Mucosa of stomach (tissue), 1 donor: ENCODE measurements at regions not wholly inside any gene's neighbourhood (a gene's known extent, or its start where the extent isn't known, plus 50 kb on each side); places are given as distances from the start of the nearest gene placed in this dataset.
"Not testable (repeated sequence)": the region's sequence is repeated elsewhere in the genome, so short reads cannot be mapped to it uniquely, and the experiment has no call there.

Source experiments
- H3K27me3 ChIP-seq: one replicate; pipeline ENCODE4 v1.7.0; 2013; ENCODE audit warnings: mild to moderate bottlenecking, low read length; ENCODE audit not compliant: control insufficient read depth, insufficient read depth
- H3K36me3 ChIP-seq: one replicate; pipeline ENCODE4 v1.7.0; 2013; ENCODE audit warnings: low read length; ENCODE audit not compliant: control insufficient read depth, insufficient read depth
- H3K4me1 ChIP-seq: one replicate; pipeline ENCODE4 v1.7.0; 2013; ENCODE audit warnings: mild to moderate bottlenecking, low read length; ENCODE audit not compliant: control insufficient read depth, insufficient read depth
- H3K4me3 ChIP-seq: one replicate; pipeline ENCODE4 v1.7.0; 2013; ENCODE audit warnings: low read length
- H3K9ac ChIP-seq: one replicate; pipeline ENCODE4 v1.7.0; 2013; ENCODE audit warnings: mild to moderate bottlenecking, low read length, moderate library complexity
- H3K9me3 ChIP-seq: one replicate; pipeline ENCODE4 v1.7.0; 2013; ENCODE audit warnings: mild to moderate bottlenecking, low read length, moderate library complexity; ENCODE audit not compliant: control insufficient read depth
- donor health status: Pancreatic carcinoma.

DNA sequence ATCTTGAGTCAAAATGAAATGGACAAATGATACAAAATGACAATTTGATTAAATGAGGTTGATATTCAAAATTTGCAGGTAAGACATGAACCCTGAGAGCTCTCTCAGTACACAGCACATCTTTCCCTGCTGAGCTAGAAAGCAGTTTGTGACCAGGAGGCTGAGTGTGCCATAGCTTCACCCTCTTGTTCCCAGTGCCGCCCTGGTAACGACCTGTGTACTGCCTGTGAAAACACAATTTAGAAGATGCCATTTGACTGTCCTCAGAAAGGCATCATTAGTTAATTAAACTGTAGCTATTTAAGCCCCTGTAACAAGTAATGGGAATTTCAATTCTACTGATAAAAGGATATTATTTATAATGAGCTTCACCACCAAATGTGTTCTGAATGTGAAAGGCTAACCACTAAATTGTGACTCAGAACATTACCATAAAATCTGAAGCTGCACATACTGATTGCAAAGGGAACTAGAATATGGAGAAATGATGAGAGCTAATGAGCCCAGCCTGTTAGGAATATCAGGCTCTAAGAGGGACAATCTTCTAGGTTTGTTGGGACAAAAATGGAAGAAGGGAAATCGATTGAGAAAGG, 212.9 kb upstream of the ARPP21 start:
- no peaks in the 10 kb centered on the region for H3K4me1 ChIP-seq
- H3K36me3 ChIP-seq = no peaks in the 10 kb centered on the region
- no peaks in the 10 kb centered on the region for H3K9me3 ChIP-seq
- H3K9ac ChIP-seq = no peak overlapping the region
- H3K27me3 ChIP-seq = no peaks in the 10 kb centered on the region
- no peak overlapping the region for H3K4me3 ChIP-seq

DNA sequence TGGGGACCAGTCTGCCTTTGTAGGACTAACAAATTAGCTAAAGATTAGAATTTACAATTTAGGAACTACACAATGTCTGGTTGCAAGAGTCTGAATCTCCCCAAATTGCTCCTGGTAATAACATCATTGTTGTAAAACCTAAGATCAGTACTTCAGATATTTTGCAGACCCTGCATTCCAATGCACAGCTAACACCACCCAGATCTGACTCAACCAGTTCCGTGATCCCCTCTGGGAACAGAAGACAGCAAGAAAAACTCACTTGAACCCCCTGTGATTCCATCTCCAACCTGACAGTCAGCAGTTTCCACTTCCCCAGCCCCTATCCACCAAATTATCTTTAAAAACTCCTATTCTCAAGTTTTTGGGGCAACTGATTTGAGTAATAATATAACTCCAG, 201.9 kb upstream of the ARPP21 start:
- Histone ChIP-seq H3K27me3 (no peaks in the 10 kb centered on the region), H3K4me3 (no peak overlapping the region), H3K36me3 (no peaks in the 10 kb centered on the region), H3K4me1 (no peaks in the 10 kb centered on the region), H3K9me3 (no peaks in the 10 kb centered on the region), H3K9ac (no peak overlapping the region)

DNA sequence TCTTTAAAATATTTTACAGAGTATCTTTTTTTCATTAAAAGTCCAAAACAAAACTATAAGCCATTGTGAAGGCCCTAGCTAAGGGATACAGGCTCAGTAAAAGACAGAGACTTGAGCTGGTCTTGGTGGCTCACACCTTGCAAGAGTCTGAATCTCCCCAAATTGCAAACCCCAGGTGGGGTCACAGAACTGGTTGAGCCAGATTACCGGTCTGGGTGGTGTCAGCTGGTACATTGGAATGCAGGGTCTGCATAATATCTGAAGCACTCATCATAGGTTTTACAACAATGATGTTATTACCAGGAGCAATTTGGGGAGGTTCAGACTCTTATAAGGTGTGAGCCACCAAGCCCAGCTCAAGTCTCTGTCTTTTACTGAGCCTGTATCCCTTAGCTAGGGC, 201.2 kb upstream of the ARPP21 start:
- no peaks in the 10 kb centered on the region for H3K4me1 ChIP-seq
- H3K27me3 ChIP-seq = no peaks in the 10 kb centered on the region
- no peak overlapping the region for H3K4me3 ChIP-seq
- no peak overlapping the region for H3K9ac ChIP-seq
- H3K9me3 ChIP-seq = no peaks in the 10 kb centered on the region
- H3K36me3 ChIP-seq = no peaks in the 10 kb centered on the region

DNA sequence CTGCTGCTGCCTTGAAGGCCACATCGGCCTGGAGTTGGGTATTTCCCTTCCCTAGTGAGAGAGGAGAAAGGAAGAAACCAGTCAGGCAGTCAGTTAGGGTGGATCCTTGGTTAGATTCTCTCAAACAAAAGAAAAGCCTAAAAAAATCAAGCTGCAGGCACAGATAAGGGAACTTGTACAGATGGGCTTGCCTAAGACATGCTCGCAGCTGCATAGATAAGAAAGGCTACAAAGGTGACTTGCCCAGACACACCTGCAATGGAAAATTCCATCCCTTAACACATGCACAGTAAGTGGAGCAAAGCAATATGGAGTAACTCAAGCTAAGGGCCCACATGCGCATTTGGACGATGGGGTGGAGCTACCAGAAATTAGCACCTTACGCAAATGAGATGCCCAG, 199.7 kb upstream of the ARPP21 start:
- no peaks in the 10 kb centered on the region for H3K36me3 ChIP-seq
- no peak overlapping the region for H3K9ac ChIP-seq
- H3K4me1 ChIP-seq = no peaks in the 10 kb centered on the region
- no peaks in the 10 kb centered on the region for H3K27me3 ChIP-seq
- no peak overlapping the region for H3K4me3 ChIP-seq
- H3K9me3 ChIP-seq = no peaks in the 10 kb centered on the region

DNA sequence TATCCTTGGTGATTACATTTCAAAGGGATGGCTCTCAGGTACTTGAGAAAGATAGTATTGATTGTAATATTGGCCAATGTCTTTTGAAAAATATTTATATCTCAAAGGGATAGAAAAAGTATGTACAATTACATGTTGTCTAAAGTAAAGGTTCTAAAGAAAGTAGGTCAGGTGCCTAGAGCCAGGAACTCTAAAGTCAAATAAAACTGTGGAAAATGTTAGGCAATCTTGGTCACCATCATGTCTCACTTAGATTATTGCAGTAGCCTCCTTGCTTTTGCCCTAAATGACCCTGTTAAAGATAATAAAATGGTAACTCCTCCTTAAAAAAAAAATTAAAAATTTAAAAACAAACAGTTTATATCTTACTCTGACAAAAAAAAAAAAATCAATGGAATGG, 198.5 kb upstream of the ARPP21 start:
- H3K9me3 ChIP-seq = no peaks in the 10 kb centered on the region
- H3K27me3 ChIP-seq = no peaks in the 10 kb centered on the region
- H3K36me3 ChIP-seq = no peaks in the 10 kb centered on the region
- H3K4me3 ChIP-seq = no peak overlapping the region
- no peak overlapping the region for H3K9ac ChIP-seq
- H3K4me1 ChIP-seq = no peaks in the 10 kb centered on the region

DNA sequence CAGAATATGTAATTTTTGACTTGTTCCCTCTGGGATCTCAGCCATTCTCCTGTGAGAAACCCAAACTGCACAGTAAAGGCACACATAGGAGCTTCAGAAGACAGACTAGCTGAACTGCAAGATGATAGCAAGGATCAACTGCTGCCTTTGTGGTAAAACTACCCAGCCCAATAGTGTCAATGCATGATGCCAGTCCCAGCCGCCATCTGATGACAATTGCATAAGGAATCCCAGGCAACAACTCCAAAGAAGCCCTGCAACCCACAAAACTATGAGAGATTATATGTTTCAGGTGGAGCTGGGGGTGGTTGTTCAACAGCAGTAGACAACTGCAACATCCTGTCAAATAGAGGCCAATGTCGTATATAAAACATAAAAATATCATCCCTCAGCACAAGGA, 192.4 kb upstream of the ARPP21 start:
- no peaks in the 10 kb centered on the region for H3K4me1 ChIP-seq
- no peaks in the 10 kb centered on the region for H3K27me3 ChIP-seq
- H3K36me3 ChIP-seq = no peaks in the 10 kb centered on the region
- no peaks in the 10 kb centered on the region for H3K9me3 ChIP-seq
- no peak overlapping the region for H3K4me3 ChIP-seq
- no peak overlapping the region for H3K9ac ChIP-seq

DNA sequence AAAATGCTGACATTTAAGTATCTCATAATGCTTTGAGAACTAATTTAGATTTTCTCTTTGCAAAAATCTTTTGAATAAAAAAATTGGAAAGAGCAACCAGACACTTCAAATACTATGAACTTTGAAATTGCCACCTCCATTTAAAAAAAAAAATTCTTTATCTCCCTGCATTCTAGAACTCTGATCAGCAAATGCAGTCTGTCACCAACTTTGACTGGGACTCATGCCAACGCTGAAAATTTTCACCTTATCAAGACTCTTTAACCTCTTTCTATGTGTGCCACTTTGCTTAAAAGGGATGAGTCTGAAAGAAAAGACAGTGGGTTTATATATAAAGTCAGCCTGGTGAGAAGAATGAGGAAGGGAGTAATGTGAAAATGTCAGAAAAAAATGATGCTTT, 191.2 kb upstream of the ARPP21 start:
- no peak overlapping the region for H3K9ac ChIP-seq
- H3K36me3 ChIP-seq = no peaks in the 10 kb centered on the region
- H3K4me1 ChIP-seq = no peaks in the 10 kb centered on the region
- no peak overlapping the region for H3K4me3 ChIP-seq
- H3K27me3 ChIP-seq = no peaks in the 10 kb centered on the region
- no peaks in the 10 kb centered on the region for H3K9me3 ChIP-seq

GRCh38 chr3:35448681-35449080, 190.6 kb upstream of the ARPP21 start:
- Histone ChIP-seq H3K4me3 (no peak overlapping the region), H3K9me3 (no peaks in the 10 kb centered on the region), H3K36me3 (no peaks in the 10 kb centered on the region), H3K27me3 (no peaks in the 10 kb centered on the region), H3K9ac (no peak overlapping the region), H3K4me1 (no peaks in the 10 kb centered on the region)

- H3K9me3 ChIP-seq, H3K27me3 ChIP-seq, H3K36me3 ChIP-seq, H3K4me1 ChIP-seq, H3K9ac ChIP-seq, H3K4me3 ChIP-seq: not testable (repeated sequence)
Measured at GRCh38 chr3:35454819-35455218, 184.5 kb upstream of the ARPP21 start.

- no peak overlapping the region for H3K9ac ChIP-seq
- H3K4me1 ChIP-seq = no peaks in the 10 kb centered on the region
- H3K36me3 ChIP-seq = no peaks in the 10 kb centered on the region
- H3K4me3 ChIP-seq = no peak overlapping the region
- H3K27me3 ChIP-seq = no peaks in the 10 kb centered on the region
- H3K9me3 ChIP-seq = no peaks in the 10 kb centered on the region
Measured at GRCh38 chr3:35473956-35474355, 165.4 kb upstream of the ARPP21 start.

GRCh38 chr3:35482566-35482965, 156.8 kb upstream of the ARPP21 start:
- not testable (repeated sequence) for H3K4me3 ChIP-seq, H3K36me3 ChIP-seq, H3K27me3 ChIP-seq, H3K9me3 ChIP-seq, H3K9ac ChIP-seq, H3K4me1 ChIP-seq

GRCh38 chr3:35483131-35483530, 156.2 kb upstream of the ARPP21 start:
- H3K9me3 ChIP-seq = no peaks in the 10 kb centered on the region
- no peak overlapping the region for H3K9ac ChIP-seq
- H3K4me3 ChIP-seq = no peak overlapping the region
- no peaks in the 10 kb centered on the region for H3K36me3 ChIP-seq
- no peaks in the 10 kb centered on the region for H3K27me3 ChIP-seq
- no peaks in the 10 kb centered on the region for H3K4me1 ChIP-seq

- H3K9me3 ChIP-seq = no peaks in the 10 kb centered on the region
- H3K4me3 ChIP-seq = no peak overlapping the region
- H3K36me3 ChIP-seq = no peaks in the 10 kb centered on the region
- H3K27me3 ChIP-seq = no peaks in the 10 kb centered on the region
- H3K4me1 ChIP-seq = no peaks in the 10 kb centered on the region
- no peak overlapping the region for H3K9ac ChIP-seq
Measured at GRCh38 chr3:35484929-35485530, 154.3 kb upstream of the ARPP21 start.
